ENCODE measurements at regions not wholly inside any gene's neighbourhood (a gene's known extent, or its start where the extent isn't known, plus 50 kb on each side); places are given as distances from the start of the nearest gene placed in this dataset.
"Not testable (repeated sequence)": the region's sequence is repeated elsewhere in the genome, so short reads cannot be mapped to it uniquely, and the experiment has no call there.

- ATAC-seq (ENCODE audit: low FRiP score) (no peak), DNase-seq (no peak)
- H3K4me3 ChIP-seq (ENCODE audit: low read length in 2 of 2): no peak overlapping the region
- WGBS, 2 donors: 70 to 73% methylated on average over 4 of the region's 4 CpGs
- no peaks in the 10 kb centered on the region for H3K27me3 ChIP-seq (ENCODE audit: control insufficient read depth in 1 of 2, insufficient read depth in 2 of 2, low read length in 1 of 2)
- no peaks in the 10 kb centered on the region for H3K4me1 ChIP-seq (ENCODE audit: control insufficient read depth in 1 of 2, insufficient read depth in 2 of 2, low read length in 2 of 2)
- H3K27ac ChIP-seq (ENCODE audit: low read depth in 1 of 2, low read length in 2 of 2): no peak overlapping the region
- intact Hi-C loops (cut with DNase I): no loop called here
- peaks cover 1% of the 10 kb centered on the region for H3K9me3 ChIP-seq (ENCODE audit: control insufficient read depth, low read length)
- no peaks in the 10 kb centered on the region for H3K36me3 ChIP-seq (ENCODE audit: control insufficient read depth in 1 of 2, insufficient read depth in 2 of 2, low read length in 1 of 2)
These were observed 290.7 kb upstream of the AMIGO2 start for GRCh38 chr12:47370421-47370820.

- WGBS, 2 donors: 91% methylated on average over 4 of the region's 4 CpGs
- no peak overlapping the region for H3K27ac ChIP-seq (ENCODE audit: low read depth in 1 of 2, low read length in 2 of 2)
- no peaks in the 10 kb centered on the region for H3K27me3 ChIP-seq (ENCODE audit: control insufficient read depth in 1 of 2, insufficient read depth in 2 of 2, low read length in 1 of 2)
- H3K4me1 ChIP-seq (ENCODE audit: control insufficient read depth in 1 of 2, insufficient read depth in 2 of 2, low read length in 2 of 2): no peaks in the 10 kb centered on the region
- peaks cover 1% of the 10 kb centered on the region for H3K9me3 ChIP-seq (ENCODE audit: control insufficient read depth, low read length)
- H3K36me3 ChIP-seq (ENCODE audit: control insufficient read depth in 1 of 2, insufficient read depth in 2 of 2, low read length in 1 of 2): no peaks in the 10 kb centered on the region
- DNase-seq: no peak
- H3K4me3 ChIP-seq (ENCODE audit: low read length in 2 of 2): no peak overlapping the region
- ATAC-seq (ENCODE audit: low FRiP score): no peak
- intact Hi-C loops (cut with DNase I): no loop called here
These were observed 289.3 kb upstream of the AMIGO2 start for GRCh38 chr12:47369085-47369484.

- Histone ChIP-seq H3K36me3 (ENCODE audit: control insufficient read depth in 1 of 2, insufficient read depth in 2 of 2, low read length in 1 of 2) (no peaks in the 10 kb centered on the region), H3K4me3 (ENCODE audit: low read length in 2 of 2) (no peak overlapping the region), H3K27me3 (ENCODE audit: control insufficient read depth in 1 of 2, insufficient read depth in 2 of 2, low read length in 1 of 2) (no peaks in the 10 kb centered on the region), H3K9me3 (ENCODE audit: control insufficient read depth, low read length) (peaks cover 1% of the 10 kb centered on the region), H3K4me1 (ENCODE audit: control insufficient read depth in 1 of 2, insufficient read depth in 2 of 2, low read length in 2 of 2) (no peaks in the 10 kb centered on the region), H3K27ac (ENCODE audit: low read depth in 1 of 2, low read length in 2 of 2) (no peak overlapping the region)
- no peak for DNase-seq
- 77 to 96% methylated on average over 6 of the region's 6 CpGs for WGBS, 2 donors
- no peak for ATAC-seq (ENCODE audit: low FRiP score)
- intact Hi-C loops (cut with DNase I): no loop called here
These were observed 288.3 kb upstream of the AMIGO2 start for GRCh38 chr12:47367912-47368537.

GRCh38 chr12:47366579-47366978, 286.8 kb upstream of the AMIGO2 start:
- H3K9me3 ChIP-seq (ENCODE audit: control insufficient read depth, low read length): peaks cover 1% of the 10 kb centered on the region
- intact Hi-C loops (cut with DNase I): no loop called here
- DNase-seq: no peak
- H3K4me1 ChIP-seq (ENCODE audit: control insufficient read depth in 1 of 2, insufficient read depth in 2 of 2, low read length in 2 of 2): no peaks in the 10 kb centered on the region
- no peak for ATAC-seq (ENCODE audit: low FRiP score)
- WGBS, 2 donors: 93 to 100% methylated on average over 2 of the region's 2 CpGs
- no peak overlapping the region for H3K4me3 ChIP-seq (ENCODE audit: low read length in 2 of 2)
- H3K27ac ChIP-seq (ENCODE audit: low read depth in 1 of 2, low read length in 2 of 2): no peak overlapping the region
- no peaks in the 10 kb centered on the region for H3K27me3 ChIP-seq (ENCODE audit: control insufficient read depth in 1 of 2, insufficient read depth in 2 of 2, low read length in 1 of 2)
- no peaks in the 10 kb centered on the region for H3K36me3 ChIP-seq (ENCODE audit: control insufficient read depth in 1 of 2, insufficient read depth in 2 of 2, low read length in 1 of 2)

GRCh38 chr12:47366157-47366556, 286.4 kb upstream of the AMIGO2 start:
- DNase-seq (no peak), ATAC-seq (ENCODE audit: low FRiP score) (no peak)
- intact Hi-C loops (cut with DNase I): no loop called here
- Histone ChIP-seq H3K4me3 (ENCODE audit: low read length in 2 of 2) (no peak overlapping the region), H3K27me3 (ENCODE audit: control insufficient read depth in 1 of 2, insufficient read depth in 2 of 2, low read length in 1 of 2) (no peaks in the 10 kb centered on the region), H3K36me3 (ENCODE audit: control insufficient read depth in 1 of 2, insufficient read depth in 2 of 2, low read length in 1 of 2) (no peaks in the 10 kb centered on the region), H3K9me3 (ENCODE audit: control insufficient read depth, low read length) (peaks cover 1% of the 10 kb centered on the region), H3K4me1 (ENCODE audit: control insufficient read depth in 1 of 2, insufficient read depth in 2 of 2, low read length in 2 of 2) (no peaks in the 10 kb centered on the region), H3K27ac (ENCODE audit: low read depth in 1 of 2, low read length in 2 of 2) (no peak overlapping the region)
- 82 to 96% methylated on average over 2 of the region's 2 CpGs for WGBS, 2 donors

- H3K36me3 ChIP-seq (ENCODE audit: control insufficient read depth in 1 of 2, insufficient read depth in 2 of 2, low read length in 1 of 2); ATAC-seq (ENCODE audit: low FRiP score); intact Hi-C loops (cut with DNase I); H3K27ac ChIP-seq (ENCODE audit: low read depth in 1 of 2, low read length in 2 of 2); H3K9me3 ChIP-seq (ENCODE audit: control insufficient read depth, low read length); H3K4me1 ChIP-seq (ENCODE audit: control insufficient read depth in 1 of 2, insufficient read depth in 2 of 2, low read length in 2 of 2); H3K4me3 ChIP-seq (ENCODE audit: low read length in 2 of 2); DNase-seq; H3K27me3 ChIP-seq (ENCODE audit: control insufficient read depth in 1 of 2, insufficient read depth in 2 of 2, low read length in 1 of 2): not testable (repeated sequence)
- WGBS, 2 donors: 91 to 93% methylated on average over 7 of the region's 7 CpGs
These were observed 285.8 kb upstream of the AMIGO2 start for GRCh38 chr12:47365443-47366076.

- Histone ChIP-seq H3K4me3 (ENCODE audit: low read length in 2 of 2) (no peak overlapping the region), H3K27ac (ENCODE audit: low read depth in 1 of 2, low read length in 2 of 2) (no peak overlapping the region), H3K27me3 (ENCODE audit: control insufficient read depth in 1 of 2, insufficient read depth in 2 of 2, low read length in 1 of 2) (no peaks in the 10 kb centered on the region), H3K4me1 (ENCODE audit: control insufficient read depth in 1 of 2, insufficient read depth in 2 of 2, low read length in 2 of 2) (no peaks in the 10 kb centered on the region), H3K36me3 (ENCODE audit: control insufficient read depth in 1 of 2, insufficient read depth in 2 of 2, low read length in 1 of 2) (no peaks in the 10 kb centered on the region), H3K9me3 (ENCODE audit: control insufficient read depth, low read length) (peaks cover 1% of the 10 kb centered on the region)
- DNase-seq (no peak), ATAC-seq (ENCODE audit: low FRiP score) (no peak)
- intact Hi-C loops (cut with DNase I): no loop called here
- 70 to 86% methylated on average over 2 of the region's 2 CpGs for WGBS, 2 donors
These were observed 284.5 kb upstream of the AMIGO2 start for GRCh38 chr12:47364261-47364660.

- Histone ChIP-seq H3K4me1 (ENCODE audit: control insufficient read depth in 1 of 2, insufficient read depth in 2 of 2, low read length in 2 of 2) (no peaks in the 10 kb centered on the region), H3K27me3 (ENCODE audit: control insufficient read depth in 1 of 2, insufficient read depth in 2 of 2, low read length in 1 of 2) (no peaks in the 10 kb centered on the region), H3K4me3 (ENCODE audit: low read length in 2 of 2) (no peak overlapping the region), H3K27ac (ENCODE audit: low read depth in 1 of 2, low read length in 2 of 2) (no peak overlapping the region), H3K9me3 (ENCODE audit: control insufficient read depth, low read length) (no peaks in the 10 kb centered on the region), H3K36me3 (ENCODE audit: control insufficient read depth in 1 of 2, insufficient read depth in 2 of 2, low read length in 1 of 2) (no peaks in the 10 kb centered on the region)
- ATAC-seq (ENCODE audit: low FRiP score) (no peak), DNase-seq (no peak)
- 93 to 94% methylated on average over 3 of the region's 3 CpGs for WGBS, 2 donors
- intact Hi-C loops (cut with DNase I): no loop called here
These were observed 282.5 kb upstream of the AMIGO2 start for GRCh38 chr12:47362126-47362705.

GRCh38 chr12:47361389-47362021, 281.7 kb upstream of the AMIGO2 start:
- ATAC-seq (ENCODE audit: low FRiP score) (peak; percentile 54), DNase-seq (no peak)
- H3K27ac ChIP-seq (ENCODE audit: low read depth in 1 of 2, low read length in 2 of 2): no peak overlapping the region
- no peak overlapping the region for H3K4me3 ChIP-seq (ENCODE audit: low read length in 2 of 2)
- 84 to 86% methylated on average over 7 of the region's 7 CpGs for WGBS, 2 donors
- no peaks in the 10 kb centered on the region for H3K27me3 ChIP-seq (ENCODE audit: control insufficient read depth in 1 of 2, insufficient read depth in 2 of 2, low read length in 1 of 2)
- H3K4me1 ChIP-seq (ENCODE audit: control insufficient read depth in 1 of 2, insufficient read depth in 2 of 2, low read length in 2 of 2): no peaks in the 10 kb centered on the region
- intact Hi-C loops (cut with DNase I): no loop called here
- H3K9me3 ChIP-seq (ENCODE audit: control insufficient read depth, low read length): no peaks in the 10 kb centered on the region
- H3K36me3 ChIP-seq (ENCODE audit: control insufficient read depth in 1 of 2, insufficient read depth in 2 of 2, low read length in 1 of 2): no peaks in the 10 kb centered on the region

All from aorta (tissue), 5 donors.